Gastroesophageal sphincter (tissue), 4 donors: ENCODE measurements at regions not wholly inside any gene's neighbourhood (a gene's known extent, or its start where the extent isn't known, plus 50 kb on each side); places are given as distances from the start of the nearest gene placed in this dataset.

ENCODE experiments used
- ATAC-seq: fragments of 150-250 bp; one replicate; pipeline ENCODE4 v1.9.1; 2016; ENCODE audit warnings: mild to moderate bottlenecking, moderate library complexity
- H3K27ac ChIP-seq, 4 donors: fragments of 200-600 bp; sonication (generic) in 3 of 4; 1 replicate in 3 of 4; 2 replicates in 1 of 4; pipeline ENCODE4 v1.5.1; 2016 to 2019
- H3K27me3 ChIP-seq: fragments of 200-600 bp; sonication (generic); one replicate; pipeline ENCODE4 v1.5.1; 2019
- H3K36me3 ChIP-seq, 2 donors: fragments of 200-600 bp; sonication (generic); one replicate each; pipeline ENCODE4 v1.5.1; 2019; ENCODE audit warnings: control low read depth in 1 of 2
- H3K4me1 ChIP-seq, 3 donors: fragments of 200-600 bp; sonication (generic); 1 replicate in 2 of 3; 2 replicates in 1 of 3; pipeline ENCODE4 v1.5.1; 2016 to 2019; ENCODE audit warnings: control low read depth in 2 of 3
- H3K4me3 ChIP-seq, 2 donors: fragments of 200-600 bp; sonication (generic); one replicate each; pipeline ENCODE4 v1.5.1; 2019; ENCODE audit warnings: mild to moderate bottlenecking in 1 of 2, moderate library complexity in 1 of 2
- H3K9me3 ChIP-seq, 3 donors: fragments of 200-600 bp; sonication (generic); one replicate each; pipeline ENCODE4 v1.5.1; 2017 to 2019; ENCODE audit warnings: control low read depth in 2 of 3
- CTCF ChIP-seq, 4 experiments: fragments of 200-600 bp in 2 of 4; fragments of 450-650 bp in 2 of 4; sonication (generic) in 1 of 4; IDR thresholded peaks; one replicate each; pipeline ENCODE4 v1.5.1; 2017 to 2019; ENCODE audit warnings: antibody characterized with exemption in 4 of 4, mild to moderate bottlenecking in 2 of 4, moderate library complexity in 2 of 4
- EP300 ChIP-seq: sonication (generic); formaldehyde crosslinking; IDR thresholded peaks from one replicate; pipeline ENCODE4 v1.6.1; 2017; ENCODE audit warnings: antibody characterized with exemption, mild to moderate bottlenecking
- POLR2A ChIP-seq, 2 donors: fragments of 450-650 bp; IDR thresholded peaks; one replicate each; pipeline ENCODE4 v1.6.1; 2017; ENCODE audit warnings: antibody characterized with exemption in 2 of 2, mild to moderate bottlenecking in 2 of 2, moderate library complexity in 1 of 2
- POLR2AphosphoS5 ChIP-seq: sonication (generic); formaldehyde crosslinking; IDR thresholded peaks from one replicate; pipeline ENCODE4 v1.6.1; 2017; ENCODE audit warnings: antibody characterized with exemption
- WGBS, 2 donors: methylation state at CpG; one replicate each; pipeline ENCODE4 v1.1.5; 2018; ENCODE audit warnings: low coverage in 1 of 2; 5-methylcytosine and 5-hydroxymethylcytosine counted together
- small RNA-seq, 4 donors: library from RNA; depleted of rRNA; stranded (forward); fragments of <200 nt; gene quantifications; one replicate each; pipeline ENCODE3, GENCODE V24; 2016

GRCh38 chr1:228684607-228685006 is 50.7 kb upstream of the RHOU start:
- no peak for ATAC-seq
- H3K4me1 ChIP-seq, result no peaks in the 10 kb centered on the region
- no peaks in the 10 kb centered on the region for H3K9me3 ChIP-seq
- TF ChIP-seq POLR2A (IDR thresholded peaks at IDR 0.05), result no peak
- TF ChIP-seq POLR2AphosphoS5, result no peak
- TF ChIP-seq EP300, result no peak
- no peak for TF ChIP-seq CTCF (IDR thresholded peaks at IDR 0.05)
- H3K36me3 ChIP-seq, result no peaks in the 10 kb centered on the region
- peaks cover 17% of the 10 kb centered on the region for H3K27me3 ChIP-seq
- WGBS, 2 donors, result 58 to 70% methylated on average over 3 to 7 of the region's 7 CpGs
- H3K27ac ChIP-seq, result no peak overlapping the region
- no peak overlapping the region for H3K4me3 ChIP-seq

- no peak for ATAC-seq
- 90% methylated on average over 1 of the region's 1 CpG; no CpG with 5 or more reads in 1 of the 2 donors for WGBS, 2 donors
- Histone ChIP-seq H3K27ac (no peak overlapping the region), H3K4me1 (no peaks in the 10 kb centered on the region), H3K27me3 (peaks cover 17% of the 10 kb centered on the region), H3K9me3 (no peaks in the 10 kb centered on the region), H3K4me3 (no peak overlapping the region), H3K36me3 (no peaks in the 10 kb centered on the region)
- TF ChIP-seq POLR2A (IDR thresholded peaks at IDR 0.05) (no peak), POLR2AphosphoS5 (no peak), EP300 (no peak), CTCF (IDR thresholded peaks at IDR 0.05) (no peak)
Measured at GRCh38 chr1:228685081-228685660, 50.1 kb upstream of the RHOU start.

Small RNA genes in the stretch of these regions (small RNA-seq; reads per million reads assigned to genes)
- gene RF00432 (0 reads per million in 4 donors), gene RNA5S10 (0 reads per million in 4 donors), gene RNA5S11 (0 reads per million in 4 donors), gene RNA5S12 (0 reads per million in 4 donors), gene RNA5S13 (0 reads per million in 4 donors), gene RNA5S14 (0 reads per million in 4 donors), gene RNA5S15 (0 reads per million in 4 donors), gene RNA5S16 (0 reads per million in 4 donors), gene RNA5S17 (0 reads per million in 4 donors), gene RNA5S2 (0 reads per million in 4 donors), gene RNA5S3 (0 reads per million in 4 donors), gene RNA5S4 (0 reads per million in 4 donors), gene RNA5S5 (0 reads per million in 4 donors), gene RNA5S6 (0 reads per million in 4 donors), gene RNA5S7 (0 reads per million in 4 donors), gene RNA5S8 (0 reads per million in 4 donors), gene RNA5S9 (0 reads per million in 4 donors), gene RNA5SP18 (0 reads per million in 4 donors)
